HEK293 (cell line): ENCODE measurements at regions not wholly inside any gene's neighbourhood (a gene's known extent, or its start where the extent isn't known, plus 50 kb on each side); places are given as distances from the start of the nearest gene placed in this dataset.

Experiments used
- CTCF ChIA-PET: fragments of 350-600 bp; formaldehyde crosslinking; extraction: SDS; loops from one replicate; lab custom pipeline; 2021; ENCODE audit warnings: antibody characterized with exemption; lab: Yijun Ruan, JAX
- POLR2A ChIA-PET: fragments of 300-600 bp; formaldehyde crosslinking; extraction: SDS; loops from one replicate; lab custom pipeline; 2020; ENCODE audit warnings: antibody characterized with exemption, inconsistent platforms; lab: Yijun Ruan, JAX
- H3K27ac ChIP-seq: fragments of 200-500 bp; sonication (Bioruptor generic); 2 replicates; pipeline ENCODE4 v1.5.1; 2014; ENCODE audit warnings: low read depth, low read length, control low read depth, inconsistent platforms; ENCODE audit errors: extremely low read depth
- H3K36me3 ChIP-seq, 2 experiments: fragments of 200-500 bp in 1 of 2; sonication (Bioruptor generic) in 1 of 2; 1 replicate in 1 of 2; 2 replicates in 1 of 2; pipeline ENCODE4 v1.5.1; 2014 to 2017; ENCODE audit warnings: inconsistent platforms in 2 of 2, low read length in 2 of 2; ENCODE audit not compliant: control insufficient read depth in 2 of 2, insufficient read depth in 1 of 2
- H3K4me1 ChIP-seq: fragments of 200-500 bp; sonication (Bioruptor generic); 2 replicates; pipeline ENCODE4 v1.5.1; 2014; ENCODE audit warnings: mild to moderate bottlenecking, low read length, inconsistent platforms; ENCODE audit not compliant: control insufficient read depth, insufficient read depth
- H3K4me3 ChIP-seq: 2 replicates; pipeline ENCODE4 v1.5.1; 2011; ENCODE audit warnings: low read depth, mild to moderate bottlenecking, control low read depth, low read length, moderate library complexity
- H3K9me3 ChIP-seq: fragments of 200-500 bp; sonication (Bioruptor generic); 2 replicates; pipeline ENCODE4 v1.5.1; 2014; ENCODE audit warnings: low read depth, low read length, inconsistent platforms; ENCODE audit not compliant: control insufficient read depth, insufficient read depth
- MYNN ChIP-seq: fragments of 450-650 bp; formaldehyde crosslinking; IDR thresholded peaks from 2 replicates; pipeline ENCODE4 v1.5.1; 2016; ENCODE audit warnings: missing biosample characterization, missing genetic modification characterization, borderline replicate concordance
- MZF1 ChIP-seq: fragments of 450-650 bp; formaldehyde crosslinking; IDR thresholded peaks from 2 replicates; pipeline ENCODE4 v1.5.1; 2017; ENCODE audit warnings: missing biosample characterization, missing genetic modification characterization, borderline replicate concordance
- PRDM1 ChIP-seq: fragments of 450-650 bp; formaldehyde crosslinking; IDR thresholded peaks from 2 replicates; pipeline ENCODE4; 2016; ENCODE audit warnings: missing biosample characterization, missing genetic modification characterization
- WT1 ChIP-seq: fragments of 450-650 bp; formaldehyde crosslinking; IDR thresholded peaks from 2 replicates; pipeline ENCODE4 v1.5.1; 2016; ENCODE audit warnings: missing biosample characterization, missing genetic modification characterization
- YY1 ChIP-seq: fragments of 450-650 bp; formaldehyde crosslinking; IDR thresholded peaks from 2 replicates; pipeline ENCODE4 v1.5.1; 2018; ENCODE audit warnings: missing biosample characterization, missing genetic modification characterization
- ZFP69B ChIP-seq: fragments of 450-650 bp; formaldehyde crosslinking; IDR thresholded peaks from 2 replicates; pipeline ENCODE4 v1.5.1; 2016; ENCODE audit warnings: missing biosample characterization, missing genetic modification characterization
- ZNF214 ChIP-seq: fragments of 450-650 bp; formaldehyde crosslinking; IDR thresholded peaks from 2 replicates; pipeline ENCODE4 v1.5.1; 2017; ENCODE audit warnings: missing biosample characterization, mild to moderate bottlenecking, missing genetic modification characterization, borderline replicate concordance
- ZNF24 ChIP-seq: fragments of 450-650 bp; formaldehyde crosslinking; IDR thresholded peaks from 2 replicates; pipeline ENCODE4 v1.5.1; 2016; ENCODE audit warnings: missing biosample characterization, missing genetic modification characterization
- ZNF423 ChIP-seq: fragments of 450-650 bp; formaldehyde crosslinking; IDR thresholded peaks from 2 replicates; pipeline ENCODE4 v1.5.1; 2016; ENCODE audit warnings: missing biosample characterization, missing genetic modification characterization
- ZNF544 ChIP-seq: fragments of 450-650 bp; formaldehyde crosslinking; IDR thresholded peaks from 2 replicates; pipeline ENCODE4 v1.5.0; 2017; ENCODE audit warnings: missing biosample characterization, missing genetic modification characterization
- ZNF548 ChIP-seq: fragments of 450-650 bp; formaldehyde crosslinking; IDR thresholded peaks from 2 replicates; pipeline ENCODE4 v1.5.1; 2016; ENCODE audit warnings: missing biosample characterization, missing genetic modification characterization
- ZNF561 ChIP-seq: fragments of 450-650 bp; IDR thresholded peaks from 2 replicates; pipeline ENCODE4 v1.5.1; 2018; ENCODE audit warnings: missing biosample characterization, missing genetic modification characterization, borderline replicate concordance
- ZNF585B ChIP-seq: fragments of 450-650 bp; formaldehyde crosslinking; IDR thresholded peaks from 2 replicates; pipeline ENCODE4 v1.5.1; 2016; ENCODE audit warnings: missing biosample characterization, missing genetic modification characterization
- ZNF660 ChIP-seq: fragments of 450-650 bp; IDR thresholded peaks from 2 replicates; pipeline ENCODE4 v1.5.1; 2018; ENCODE audit warnings: missing biosample characterization, mild to moderate bottlenecking, missing genetic modification characterization
- ZNF76 ChIP-seq: fragments of 450-650 bp; formaldehyde crosslinking; IDR thresholded peaks from 2 replicates; pipeline ENCODE4; 2016; ENCODE audit warnings: low read depth, missing biosample characterization, missing genetic modification characterization, borderline replicate concordance
- ZSCAN16 ChIP-seq: fragments of 450-650 bp; formaldehyde crosslinking; IDR thresholded peaks from 2 replicates; pipeline ENCODE4 v1.5.1; 2016; ENCODE audit warnings: missing biosample characterization, missing genetic modification characterization
- TF ChIP-seq, protein P1 (sequence below): fragments of 450-650 bp; formaldehyde crosslinking; IDR thresholded peaks from 2 replicates; pipeline ENCODE4 v1.5.1; 2016; ENCODE audit warnings: missing biosample characterization, missing genetic modification characterization
- TF ChIP-seq, protein P2 (sequence below): fragments of 450-650 bp; formaldehyde crosslinking; IDR thresholded peaks from 2 replicates; pipeline ENCODE4 v1.5.1; 2016; ENCODE audit warnings: missing biosample characterization, missing genetic modification characterization
- TF ChIP-seq, protein P3 (sequence below): fragments of 450-650 bp; formaldehyde crosslinking; IDR thresholded peaks from 2 replicates; pipeline ENCODE4 v1.5.1; 2016; ENCODE audit warnings: missing biosample characterization, missing genetic modification characterization
- TF ChIP-seq, protein P4 (sequence below): fragments of 450-650 bp; formaldehyde crosslinking; IDR thresholded peaks from 2 replicates; pipeline ENCODE4 v1.5.1; 2016; ENCODE audit warnings: missing biosample characterization, missing genetic modification characterization
- TF ChIP-seq, protein P5 (sequence below): fragments of 450-650 bp; formaldehyde crosslinking; IDR thresholded peaks from 2 replicates; pipeline ENCODE4 v1.5.1; 2016; ENCODE audit warnings: missing biosample characterization, missing genetic modification characterization

DNA sequence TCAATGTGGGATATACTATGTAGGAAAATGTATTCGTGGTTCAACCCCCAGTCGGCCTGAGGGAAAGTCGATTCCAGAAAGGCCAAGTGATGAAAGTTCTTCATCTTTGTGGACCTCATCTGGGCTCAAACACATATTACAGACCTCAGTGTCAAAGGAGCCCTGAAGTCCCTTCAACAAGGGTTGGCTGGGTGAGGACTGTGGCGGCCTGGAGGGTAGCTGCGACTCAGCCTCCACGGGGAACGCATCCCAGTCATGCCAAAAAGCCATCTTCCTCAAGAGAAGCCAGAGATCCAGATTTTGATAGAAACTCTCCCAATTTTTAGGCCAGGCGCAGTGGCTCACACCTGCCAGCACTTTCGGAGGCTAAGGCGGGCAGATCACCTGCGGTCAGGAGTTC, 158.6 kb upstream of the PTPN1 start (continued):
- TF ChIP-seq, protein P1, sequence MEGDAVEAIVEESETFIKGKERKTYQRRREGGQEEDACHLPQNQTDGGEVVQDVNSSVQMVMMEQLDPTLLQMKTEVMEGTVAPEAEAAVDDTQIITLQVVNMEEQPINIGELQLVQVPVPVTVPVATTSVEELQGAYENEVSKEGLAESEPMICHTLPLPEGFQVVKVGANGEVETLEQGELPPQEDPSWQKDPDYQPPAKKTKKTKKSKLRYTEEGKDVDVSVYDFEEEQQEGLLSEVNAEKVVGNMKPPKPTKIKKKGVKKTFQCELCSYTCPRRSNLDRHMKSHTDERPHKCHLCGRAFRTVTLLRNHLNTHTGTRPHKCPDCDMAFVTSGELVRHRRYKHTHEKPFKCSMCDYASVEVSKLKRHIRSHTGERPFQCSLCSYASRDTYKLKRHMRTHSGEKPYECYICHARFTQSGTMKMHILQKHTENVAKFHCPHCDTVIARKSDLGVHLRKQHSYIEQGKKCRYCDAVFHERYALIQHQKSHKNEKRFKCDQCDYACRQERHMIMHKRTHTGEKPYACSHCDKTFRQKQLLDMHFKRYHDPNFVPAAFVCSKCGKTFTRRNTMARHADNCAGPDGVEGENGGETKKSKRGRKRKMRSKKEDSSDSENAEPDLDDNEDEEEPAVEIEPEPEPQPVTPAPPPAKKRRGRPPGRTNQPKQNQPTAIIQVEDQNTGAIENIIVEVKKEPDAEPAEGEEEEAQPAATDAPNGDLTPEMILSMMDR = no peak

DNA sequence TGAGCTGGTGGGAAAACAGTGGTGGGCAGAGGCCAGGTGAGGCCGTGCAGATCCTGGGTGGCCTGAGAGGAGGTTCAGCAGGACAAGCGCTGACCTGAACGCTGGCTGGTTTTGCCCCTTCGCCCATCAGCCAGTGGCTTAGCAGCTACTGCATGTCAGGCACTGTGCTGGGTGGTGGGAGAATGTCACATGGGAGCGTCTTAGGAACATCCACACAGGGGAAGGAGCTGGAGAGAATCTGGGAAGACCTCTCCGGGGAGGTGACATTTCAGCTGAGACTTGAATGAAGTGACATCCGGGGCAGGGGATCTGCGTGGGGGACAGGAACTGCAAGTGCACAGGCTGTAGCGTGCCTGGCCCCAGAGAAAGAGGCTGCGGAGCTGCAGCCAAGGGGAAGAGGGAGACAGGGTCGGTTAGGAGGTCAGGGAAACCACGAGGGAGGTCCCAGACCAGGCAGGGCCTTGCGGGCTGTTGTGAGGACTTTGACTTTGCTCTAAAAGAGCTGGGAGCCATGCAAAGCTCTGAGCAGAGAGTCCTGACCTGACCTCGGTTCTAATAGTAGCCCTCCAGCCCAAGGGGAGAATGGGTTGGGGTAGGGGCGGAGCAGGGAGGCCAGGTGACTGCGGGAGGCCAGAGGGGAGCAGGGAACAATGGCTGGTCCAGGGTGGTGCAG, 156.8 kb upstream of the PTPN1 start:
- POLR2A ChIA-PET = no interaction called here
- TF ChIP-seq PRDM1 (tag by site-specific recombination) (no peak), ZNF561 (no peak), ZNF423 (tag by site-specific recombination) (no peak), ZNF76 (no peak), MYNN (tag by site-specific recombination) (no peak), ZNF214 (tag by site-specific recombination) (no peak), ZNF660 (no peak), ZNF548 (tag by site-specific recombination) (no peak), YY1 (tag by site-specific recombination) (no peak), ZFP69B (tag by site-specific recombination) (no peak), MZF1 (tag by site-specific recombination) (no peak), ZSCAN16 (tag by site-specific recombination) (no peak), ZNF24 (tag by site-specific recombination) (no peak), WT1 (tag by site-specific recombination) (no peak), ZNF544 (tag by site-specific recombination) (no peak), ZNF585B (no peak)
- TF ChIP-seq, protein P2, sequence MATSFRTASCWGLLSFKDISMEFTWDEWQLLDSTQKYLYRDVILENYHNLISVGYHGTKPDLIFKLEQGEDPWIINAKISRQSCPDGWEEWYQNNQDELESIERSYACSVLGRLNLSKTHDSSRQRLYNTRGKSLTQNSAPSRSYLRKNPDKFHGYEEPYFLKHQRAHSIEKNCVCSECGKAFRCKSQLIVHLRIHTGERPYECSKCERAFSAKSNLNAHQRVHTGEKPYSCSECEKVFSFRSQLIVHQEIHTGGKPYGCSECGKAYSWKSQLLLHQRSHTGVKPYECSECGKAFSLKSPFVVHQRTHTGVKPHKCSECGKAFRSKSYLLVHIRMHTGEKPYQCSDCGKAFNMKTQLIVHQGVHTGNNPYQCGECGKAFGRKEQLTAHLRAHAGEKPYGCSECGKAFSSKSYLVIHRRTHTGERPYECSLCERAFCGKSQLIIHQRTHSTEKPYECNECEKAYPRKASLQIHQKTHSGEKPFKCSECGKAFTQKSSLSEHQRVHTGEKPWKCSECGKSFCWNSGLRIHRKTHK (tag by site-specific recombination) = no peak
- TF ChIP-seq, protein P3, sequence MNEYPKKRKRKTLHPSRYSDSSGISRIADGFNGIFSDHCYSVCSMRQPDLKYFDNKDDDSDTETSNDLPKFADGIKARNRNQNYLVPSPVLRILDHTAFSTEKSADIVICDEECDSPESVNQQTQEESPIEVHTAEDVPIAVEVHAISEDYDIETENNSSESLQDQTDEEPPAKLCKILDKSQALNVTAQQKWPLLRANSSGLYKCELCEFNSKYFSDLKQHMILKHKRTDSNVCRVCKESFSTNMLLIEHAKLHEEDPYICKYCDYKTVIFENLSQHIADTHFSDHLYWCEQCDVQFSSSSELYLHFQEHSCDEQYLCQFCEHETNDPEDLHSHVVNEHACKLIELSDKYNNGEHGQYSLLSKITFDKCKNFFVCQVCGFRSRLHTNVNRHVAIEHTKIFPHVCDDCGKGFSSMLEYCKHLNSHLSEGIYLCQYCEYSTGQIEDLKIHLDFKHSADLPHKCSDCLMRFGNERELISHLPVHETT (tag by site-specific recombination) = no peak
- TF ChIP-seq, protein P4, sequence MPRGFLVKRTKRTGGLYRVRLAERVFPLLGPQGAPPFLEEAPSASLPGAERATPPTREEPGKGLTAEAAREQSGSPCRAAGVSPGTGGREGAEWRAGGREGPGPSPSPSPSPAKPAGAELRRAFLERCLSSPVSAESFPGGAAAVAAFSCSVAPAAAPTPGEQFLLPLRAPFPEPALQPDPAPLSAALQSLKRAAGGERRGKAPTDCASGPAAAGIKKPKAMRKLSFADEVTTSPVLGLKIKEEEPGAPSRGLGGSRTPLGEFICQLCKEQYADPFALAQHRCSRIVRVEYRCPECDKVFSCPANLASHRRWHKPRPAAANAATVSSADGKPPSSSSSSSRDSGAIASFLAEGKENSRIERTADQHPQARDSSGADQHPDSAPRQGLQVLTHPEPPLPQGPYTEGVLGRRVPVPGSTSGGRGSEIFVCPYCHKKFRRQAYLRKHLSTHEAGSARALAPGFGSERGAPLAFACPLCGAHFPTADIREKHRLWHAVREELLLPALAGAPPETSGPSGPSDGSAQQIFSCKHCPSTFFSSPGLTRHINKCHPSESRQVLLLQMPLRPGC (tag by site-specific recombination) = no peak
- TF ChIP-seq, protein P5, sequence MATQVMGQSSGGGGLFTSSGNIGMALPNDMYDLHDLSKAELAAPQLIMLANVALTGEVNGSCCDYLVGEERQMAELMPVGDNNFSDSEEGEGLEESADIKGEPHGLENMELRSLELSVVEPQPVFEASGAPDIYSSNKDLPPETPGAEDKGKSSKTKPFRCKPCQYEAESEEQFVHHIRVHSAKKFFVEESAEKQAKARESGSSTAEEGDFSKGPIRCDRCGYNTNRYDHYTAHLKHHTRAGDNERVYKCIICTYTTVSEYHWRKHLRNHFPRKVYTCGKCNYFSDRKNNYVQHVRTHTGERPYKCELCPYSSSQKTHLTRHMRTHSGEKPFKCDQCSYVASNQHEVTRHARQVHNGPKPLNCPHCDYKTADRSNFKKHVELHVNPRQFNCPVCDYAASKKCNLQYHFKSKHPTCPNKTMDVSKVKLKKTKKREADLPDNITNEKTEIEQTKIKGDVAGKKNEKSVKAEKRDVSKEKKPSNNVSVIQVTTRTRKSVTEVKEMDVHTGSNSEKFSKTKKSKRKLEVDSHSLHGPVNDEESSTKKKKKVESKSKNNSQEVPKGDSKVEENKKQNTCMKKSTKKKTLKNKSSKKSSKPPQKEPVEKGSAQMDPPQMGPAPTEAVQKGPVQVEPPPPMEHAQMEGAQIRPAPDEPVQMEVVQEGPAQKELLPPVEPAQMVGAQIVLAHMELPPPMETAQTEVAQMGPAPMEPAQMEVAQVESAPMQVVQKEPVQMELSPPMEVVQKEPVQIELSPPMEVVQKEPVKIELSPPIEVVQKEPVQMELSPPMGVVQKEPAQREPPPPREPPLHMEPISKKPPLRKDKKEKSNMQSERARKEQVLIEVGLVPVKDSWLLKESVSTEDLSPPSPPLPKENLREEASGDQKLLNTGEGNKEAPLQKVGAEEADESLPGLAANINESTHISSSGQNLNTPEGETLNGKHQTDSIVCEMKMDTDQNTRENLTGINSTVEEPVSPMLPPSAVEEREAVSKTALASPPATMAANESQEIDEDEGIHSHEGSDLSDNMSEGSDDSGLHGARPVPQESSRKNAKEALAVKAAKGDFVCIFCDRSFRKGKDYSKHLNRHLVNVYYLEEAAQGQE (tag by site-specific recombination) = no peak
- TF ChIP-seq, all 188 proteins: peak for 0
- Histone ChIP-seq H3K9me3 (no peaks in the 10 kb centered on the region), H3K4me1 (no peaks in the 10 kb centered on the region), H3K4me3 (no peak overlapping the region), H3K27ac (no peak overlapping the region), H3K36me3 (no peaks in the 10 kb centered on the region)
- CTCF ChIA-PET = no interaction called here
